Neuronal stem cell (in vitro differentiated cells): ENCODE measurements at regions not wholly inside any gene's neighbourhood (a gene's known extent, or its start where the extent isn't known, plus 50 kb on each side); places are given as distances from the start of the nearest gene placed in this dataset.
A peak's percentile ranks its signal among the peaks of the same experiment; 100 is the strongest.

Experiments
- DNase-seq: peaks from one replicate; pipeline ENCODE4 v3.0.0-alpha.2; 2013; ENCODE audit warnings: low spot score
- H2AFZ ChIP-seq: one replicate; pipeline ENCODE4 v1.6.1; 2013; ENCODE audit warnings: mild to moderate bottlenecking, low read length, inconsistent platforms
- H2AK5ac ChIP-seq: 2 replicates; pipeline ENCODE4 v1.6.1; 2013; ENCODE audit warnings: low read depth, mild to moderate bottlenecking, inconsistent platforms, low read length, moderate library complexity, mixed read lengths
- H2BK120ac ChIP-seq: 2 replicates; pipeline ENCODE4 v1.6.1; 2013; ENCODE audit warnings: low read depth, mild to moderate bottlenecking, inconsistent platforms, low read length, moderate library complexity, mixed read lengths
- H2BK12ac ChIP-seq: one replicate; pipeline ENCODE4 v1.6.1; 2013; ENCODE audit warnings: low read length, inconsistent platforms
- H2BK15ac ChIP-seq: 2 replicates; pipeline ENCODE4 v1.6.1; 2013; ENCODE audit warnings: mild to moderate bottlenecking, low read length, inconsistent platforms, mixed read lengths
- H2BK5ac ChIP-seq: one replicate; pipeline ENCODE4 v1.6.1; 2013; ENCODE audit warnings: inconsistent platforms, mild to moderate bottlenecking, low read length, moderate library complexity
- H3K14ac ChIP-seq: one replicate; pipeline ENCODE4 v1.6.1; 2013; ENCODE audit warnings: low read length, inconsistent platforms
- H3K18ac ChIP-seq: 2 replicates; pipeline ENCODE4 v1.6.1; 2013; ENCODE audit warnings: low read length, inconsistent platforms
- H3K23ac ChIP-seq: 2 replicates; pipeline ENCODE4 v1.6.1; 2013; ENCODE audit warnings: low read depth, mild to moderate bottlenecking, mixed read lengths, low read length, inconsistent platforms; ENCODE audit not compliant: poor library complexity
- H3K27ac ChIP-seq: replicated peaks from 3 replicates; pipeline ENCODE4 v1.5.1; 2013; ENCODE audit warnings: low read length, inconsistent platforms
- H3K27me3 ChIP-seq, 3 experiments: 2 replicates each; pipeline ENCODE4 v1.6.1; 2013; ENCODE audit warnings: low read length in 3 of 3, mild to moderate bottlenecking in 2 of 3, inconsistent platforms in 1 of 3, low read depth in 1 of 3, mixed read lengths in 1 of 3, moderate library complexity in 1 of 3; ENCODE audit not compliant: control insufficient read depth in 3 of 3, insufficient read depth in 3 of 3
- H3K36me3 ChIP-seq, 2 donors: replicated peaks in 1 of 2; 2 replicates each; pipeline ENCODE4 v1.6.1; 2013; ENCODE audit warnings: low read length in 2 of 2; ENCODE audit not compliant: control insufficient read depth in 2 of 2, insufficient read depth in 2 of 2
- H3K4ac ChIP-seq: 2 replicates; pipeline ENCODE4 v1.6.1; 2013; ENCODE audit warnings: inconsistent platforms, mild to moderate bottlenecking, low read length, moderate library complexity
- H3K4me1 ChIP-seq, 2 donors: 1 replicate in 1 of 2; 2 replicates in 1 of 2; pipeline ENCODE4 v1.6.1; 2013; ENCODE audit warnings: low read length in 2 of 2, low read depth in 1 of 2; ENCODE audit not compliant: control insufficient read depth in 2 of 2, insufficient read depth in 1 of 2
- H3K4me2 ChIP-seq: one replicate; pipeline ENCODE4 v1.6.1; 2013; ENCODE audit warnings: mild to moderate bottlenecking, low read length, inconsistent platforms; ENCODE audit not compliant: insufficient read depth, poor library complexity, severe bottlenecking
- H3K4me3 ChIP-seq, 2 donors: 2 replicates each; pipeline ENCODE4 v1.5.1; 2013; ENCODE audit warnings: low read length in 2 of 2, mild to moderate bottlenecking in 2 of 2, inconsistent platforms in 1 of 2, moderate library complexity in 1 of 2
- H3K79me1 ChIP-seq: one replicate; pipeline ENCODE4 v1.6.1; 2013; ENCODE audit warnings: low read depth, mild to moderate bottlenecking, inconsistent platforms, low read length, moderate library complexity
- H3K9ac ChIP-seq: one replicate; pipeline ENCODE4 v1.6.1; 2013; ENCODE audit warnings: mild to moderate bottlenecking, low read depth, low read length, inconsistent platforms; ENCODE audit not compliant: poor library complexity
- H3K9me3 ChIP-seq, 2 donors: replicated peaks in 1 of 2; 2 replicates each; pipeline versions ENCODE3 to v1.6.1; 2013; ENCODE audit warnings: low read length in 2 of 2, mild to moderate bottlenecking in 2 of 2, inconsistent platforms in 1 of 2, low read depth in 1 of 2, mixed read lengths in 1 of 2, moderate library complexity in 1 of 2; ENCODE audit not compliant: control insufficient read depth in 2 of 2, insufficient read depth in 1 of 2
- H4K8ac ChIP-seq: one replicate; pipeline ENCODE4 v1.6.1; 2013; ENCODE audit warnings: low read depth, mild to moderate bottlenecking, inconsistent platforms, low read length, moderate library complexity
- H4K91ac ChIP-seq: one replicate; pipeline ENCODE4 v1.6.1; 2013; ENCODE audit warnings: low read length, low read depth, mild to moderate bottlenecking, inconsistent platforms; ENCODE audit not compliant: poor library complexity
- WGBS, 2 donors: extraction: QIAGEN DNeasy Blood & Tissue Kit; methylation state at CpG; one replicate each; pipeline ENCODE4 v1.1.7; 2013; ENCODE audit warnings: missing lambda C conversion rate in 2 of 2, mixed read lengths in 1 of 2; ENCODE audit not compliant: insufficient read length in 2 of 2, insufficient replicate concordance in 1 of 2; ENCODE audit errors: extremely low coverage in 2 of 2; 5-methylcytosine and 5-hydroxymethylcytosine counted together

GRCh38 chr11:57126766-57127400 is 54.9 kb upstream of the LRRC55 start:
- no peak overlapping the region for H2AFZ ChIP-seq
- H3K4ac ChIP-seq = no peak overlapping the region
- no peak overlapping the region for H2AK5ac ChIP-seq
- H2BK5ac ChIP-seq = no peak overlapping the region
- no peak overlapping the region for H2BK15ac ChIP-seq
- no peak overlapping the region for H2BK120ac ChIP-seq
- no peak overlapping the region for H4K91ac ChIP-seq
- no peak overlapping the region for H3K4me2 ChIP-seq
- H3K14ac ChIP-seq = no peak overlapping the region
- H2BK12ac ChIP-seq = no peak overlapping the region
- H3K9me3 ChIP-seq = no peaks in the 10 kb centered on the region
- no peak overlapping the region for H3K4me3 ChIP-seq
- no peak overlapping the region for H3K27ac ChIP-seq
- no peaks in the 10 kb centered on the region for H3K79me1 ChIP-seq
- H4K8ac ChIP-seq = no peak overlapping the region
- no peak overlapping the region for H3K23ac ChIP-seq
- no CpG with 5 or more reads among the region's 3 CpGs for WGBS, 2 donors
- no peak overlapping the region for H3K9ac ChIP-seq
- H3K18ac ChIP-seq = no peak overlapping the region
- H3K36me3 ChIP-seq = no peaks in the 10 kb centered on the region
- H3K27me3 ChIP-seq = no peaks in the 10 kb centered on the region
- DNase-seq = no peak
- peaks cover 14 to 15% of the 10 kb centered on the region in 2 donors for H3K4me1 ChIP-seq

DNA sequence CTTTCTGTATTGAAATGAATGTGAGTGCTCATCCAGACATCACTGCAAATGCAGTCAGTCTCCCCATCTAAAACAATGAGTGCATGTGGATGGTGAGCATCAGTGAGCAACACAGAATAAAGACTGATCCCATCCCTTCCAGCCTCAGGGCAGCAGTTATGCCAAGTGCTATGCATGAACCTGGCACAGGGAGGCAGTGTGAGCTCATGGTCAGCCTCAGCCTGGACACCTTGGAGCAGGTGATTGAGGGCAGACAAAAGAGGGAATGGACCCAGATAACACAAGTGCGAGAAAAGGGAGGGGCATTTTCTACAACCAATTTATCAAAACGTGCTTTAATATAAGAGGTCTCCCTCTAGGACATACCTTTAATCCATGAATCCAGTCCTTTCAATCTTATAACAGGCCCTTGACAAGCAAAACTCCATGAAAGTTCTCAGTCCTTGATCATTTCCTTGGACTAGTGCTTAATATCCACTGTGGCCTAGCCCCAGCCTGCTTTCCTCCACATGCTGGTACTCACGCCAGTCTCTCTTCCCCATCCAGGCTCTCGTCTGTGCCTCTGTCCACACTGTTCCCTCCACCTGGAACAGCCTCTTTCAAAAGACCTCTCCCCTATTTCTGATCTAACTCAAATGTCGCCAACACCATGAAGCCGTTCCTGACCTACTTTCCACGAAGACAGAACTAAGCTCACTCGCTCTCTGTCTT is 50.5 kb upstream of the LRRC55 start:
- H3K4me3 ChIP-seq = no peak overlapping the region
- no peaks in the 10 kb centered on the region for H3K79me1 ChIP-seq
- no peaks in the 10 kb centered on the region for H3K4me1 ChIP-seq
- peak; percentile 54 for DNase-seq
- no peak overlapping the region for H2BK5ac ChIP-seq
- no peak overlapping the region for H3K27ac ChIP-seq
- H2BK12ac ChIP-seq = no peak overlapping the region
- H3K4me2 ChIP-seq = no peak overlapping the region
- H3K18ac ChIP-seq = no peak overlapping the region
- no peak overlapping the region for H3K9ac ChIP-seq
- WGBS, 2 donors = no CpG with 5 or more reads among the region's 8 CpGs
- no peak overlapping the region for H2AK5ac ChIP-seq
- no peak overlapping the region for H3K23ac ChIP-seq
- H2BK15ac ChIP-seq = no peak overlapping the region
- H3K4ac ChIP-seq = no peak overlapping the region
- no peak overlapping the region for H3K14ac ChIP-seq
- H4K91ac ChIP-seq = no peak overlapping the region
- H3K36me3 ChIP-seq = no peaks in the 10 kb centered on the region
- no peak overlapping the region for H4K8ac ChIP-seq
- no peaks in the 10 kb centered on the region for H3K27me3 ChIP-seq
- H3K9me3 ChIP-seq = no peaks in the 10 kb centered on the region
- no peak overlapping the region for H2BK120ac ChIP-seq
- H2AFZ ChIP-seq = no peak overlapping the region
